ENCODE measurements at regions not wholly inside any gene's neighbourhood (a gene's known extent, or its start where the extent isn't known, plus 50 kb on each side); places are given as distances from the start of the nearest gene placed in this dataset.

DNA sequence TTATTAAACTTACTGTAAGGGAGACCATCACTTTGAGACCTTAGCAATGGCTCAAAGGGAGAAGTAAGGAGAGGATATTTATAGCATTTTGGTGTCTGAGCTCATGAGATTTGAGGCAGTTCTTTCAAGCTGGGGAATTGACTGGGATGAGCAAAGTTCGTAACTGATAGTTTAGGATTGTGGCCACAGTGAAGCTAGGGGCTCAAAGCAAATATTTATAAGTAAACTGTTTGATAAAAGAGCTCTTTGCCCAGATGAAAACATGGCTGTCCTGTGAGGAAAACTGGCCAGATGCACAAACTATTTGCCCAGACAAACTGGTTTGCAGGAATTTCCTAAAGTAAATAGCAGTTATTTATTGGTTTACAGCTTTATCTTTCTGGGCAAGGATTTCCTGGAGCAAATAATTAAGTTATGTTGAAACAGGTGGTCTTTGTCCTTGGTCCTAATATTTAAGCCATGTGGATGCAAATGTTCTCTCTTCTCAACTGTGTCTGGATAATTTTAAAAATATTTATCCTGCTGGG, 59.7 kb upstream of the TMTC4 start (continued):
- TF ChIP-seq, protein P1, sequence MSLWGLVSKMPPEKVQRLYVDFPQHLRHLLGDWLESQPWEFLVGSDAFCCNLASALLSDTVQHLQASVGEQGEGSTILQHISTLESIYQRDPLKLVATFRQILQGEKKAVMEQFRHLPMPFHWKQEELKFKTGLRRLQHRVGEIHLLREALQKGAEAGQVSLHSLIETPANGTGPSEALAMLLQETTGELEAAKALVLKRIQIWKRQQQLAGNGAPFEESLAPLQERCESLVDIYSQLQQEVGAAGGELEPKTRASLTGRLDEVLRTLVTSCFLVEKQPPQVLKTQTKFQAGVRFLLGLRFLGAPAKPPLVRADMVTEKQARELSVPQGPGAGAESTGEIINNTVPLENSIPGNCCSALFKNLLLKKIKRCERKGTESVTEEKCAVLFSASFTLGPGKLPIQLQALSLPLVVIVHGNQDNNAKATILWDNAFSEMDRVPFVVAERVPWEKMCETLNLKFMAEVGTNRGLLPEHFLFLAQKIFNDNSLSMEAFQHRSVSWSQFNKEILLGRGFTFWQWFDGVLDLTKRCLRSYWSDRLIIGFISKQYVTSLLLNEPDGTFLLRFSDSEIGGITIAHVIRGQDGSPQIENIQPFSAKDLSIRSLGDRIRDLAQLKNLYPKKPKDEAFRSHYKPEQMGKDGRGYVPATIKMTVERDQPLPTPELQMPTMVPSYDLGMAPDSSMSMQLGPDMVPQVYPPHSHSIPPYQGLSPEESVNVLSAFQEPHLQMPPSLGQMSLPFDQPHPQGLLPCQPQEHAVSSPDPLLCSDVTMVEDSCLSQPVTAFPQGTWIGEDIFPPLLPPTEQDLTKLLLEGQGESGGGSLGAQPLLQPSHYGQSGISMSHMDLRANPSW (CRISPR knock-in tag; IDR thresholded peaks at IDR 0.05; ENCODE audit: borderline replicate concordance): peak; percentile 97
- TF ChIP-seq ZNF782 (CRISPR knock-in tag; IDR thresholded peaks at IDR 0.05; ENCODE audit: borderline replicate concordance) (no peak), GATAD2A (CRISPR knock-in tag; IDR thresholded peaks at IDR 0.05) (peak; percentile 95), ZKSCAN5 (CRISPR knock-in tag; IDR thresholded peaks at IDR 0.05) (no peak), FOXM1 (CRISPR knock-in tag; IDR thresholded peaks at IDR 0.05) (no peak), KDM5B (CRISPR knock-in tag; IDR thresholded peaks at IDR 0.05; ENCODE audit: borderline replicate concordance) (no peak), ZNF292 (CRISPR knock-in tag; IDR thresholded peaks at IDR 0.05; ENCODE audit: borderline replicate concordance, low read depth) (peak; percentile 64), CC2D1A (CRISPR knock-in tag; IDR thresholded peaks at IDR 0.05) (no peak), THYN1 (CRISPR knock-in tag; IDR thresholded peaks at IDR 0.05; ENCODE audit: borderline replicate concordance, low read depth) (no peak)
- TF ChIP-seq, protein P2, sequence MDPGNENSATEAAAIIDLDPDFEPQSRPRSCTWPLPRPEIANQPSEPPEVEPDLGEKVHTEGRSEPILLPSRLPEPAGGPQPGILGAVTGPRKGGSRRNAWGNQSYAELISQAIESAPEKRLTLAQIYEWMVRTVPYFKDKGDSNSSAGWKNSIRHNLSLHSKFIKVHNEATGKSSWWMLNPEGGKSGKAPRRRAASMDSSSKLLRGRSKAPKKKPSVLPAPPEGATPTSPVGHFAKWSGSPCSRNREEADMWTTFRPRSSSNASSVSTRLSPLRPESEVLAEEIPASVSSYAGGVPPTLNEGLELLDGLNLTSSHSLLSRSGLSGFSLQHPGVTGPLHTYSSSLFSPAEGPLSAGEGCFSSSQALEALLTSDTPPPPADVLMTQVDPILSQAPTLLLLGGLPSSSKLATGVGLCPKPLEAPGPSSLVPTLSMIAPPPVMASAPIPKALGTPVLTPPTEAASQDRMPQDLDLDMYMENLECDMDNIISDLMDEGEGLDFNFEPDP (CRISPR knock-in tag; conservative IDR thresholded peaks at IDR 0.05): no peak
- TF ChIP-seq, protein P3, sequence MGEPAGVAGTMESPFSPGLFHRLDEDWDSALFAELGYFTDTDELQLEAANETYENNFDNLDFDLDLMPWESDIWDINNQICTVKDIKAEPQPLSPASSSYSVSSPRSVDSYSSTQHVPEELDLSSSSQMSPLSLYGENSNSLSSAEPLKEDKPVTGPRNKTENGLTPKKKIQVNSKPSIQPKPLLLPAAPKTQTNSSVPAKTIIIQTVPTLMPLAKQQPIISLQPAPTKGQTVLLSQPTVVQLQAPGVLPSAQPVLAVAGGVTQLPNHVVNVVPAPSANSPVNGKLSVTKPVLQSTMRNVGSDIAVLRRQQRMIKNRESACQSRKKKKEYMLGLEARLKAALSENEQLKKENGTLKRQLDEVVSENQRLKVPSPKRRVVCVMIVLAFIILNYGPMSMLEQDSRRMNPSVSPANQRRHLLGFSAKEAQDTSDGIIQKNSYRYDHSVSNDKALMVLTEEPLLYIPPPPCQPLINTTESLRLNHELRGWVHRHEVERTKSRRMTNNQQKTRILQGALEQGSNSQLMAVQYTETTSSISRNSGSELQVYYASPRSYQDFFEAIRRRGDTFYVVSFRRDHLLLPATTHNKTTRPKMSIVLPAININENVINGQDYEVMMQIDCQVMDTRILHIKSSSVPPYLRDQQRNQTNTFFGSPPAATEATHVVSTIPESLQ (CRISPR knock-in tag; conservative IDR thresholded peaks at IDR 0.05): no peak
- TF ChIP-seq, protein P4, sequence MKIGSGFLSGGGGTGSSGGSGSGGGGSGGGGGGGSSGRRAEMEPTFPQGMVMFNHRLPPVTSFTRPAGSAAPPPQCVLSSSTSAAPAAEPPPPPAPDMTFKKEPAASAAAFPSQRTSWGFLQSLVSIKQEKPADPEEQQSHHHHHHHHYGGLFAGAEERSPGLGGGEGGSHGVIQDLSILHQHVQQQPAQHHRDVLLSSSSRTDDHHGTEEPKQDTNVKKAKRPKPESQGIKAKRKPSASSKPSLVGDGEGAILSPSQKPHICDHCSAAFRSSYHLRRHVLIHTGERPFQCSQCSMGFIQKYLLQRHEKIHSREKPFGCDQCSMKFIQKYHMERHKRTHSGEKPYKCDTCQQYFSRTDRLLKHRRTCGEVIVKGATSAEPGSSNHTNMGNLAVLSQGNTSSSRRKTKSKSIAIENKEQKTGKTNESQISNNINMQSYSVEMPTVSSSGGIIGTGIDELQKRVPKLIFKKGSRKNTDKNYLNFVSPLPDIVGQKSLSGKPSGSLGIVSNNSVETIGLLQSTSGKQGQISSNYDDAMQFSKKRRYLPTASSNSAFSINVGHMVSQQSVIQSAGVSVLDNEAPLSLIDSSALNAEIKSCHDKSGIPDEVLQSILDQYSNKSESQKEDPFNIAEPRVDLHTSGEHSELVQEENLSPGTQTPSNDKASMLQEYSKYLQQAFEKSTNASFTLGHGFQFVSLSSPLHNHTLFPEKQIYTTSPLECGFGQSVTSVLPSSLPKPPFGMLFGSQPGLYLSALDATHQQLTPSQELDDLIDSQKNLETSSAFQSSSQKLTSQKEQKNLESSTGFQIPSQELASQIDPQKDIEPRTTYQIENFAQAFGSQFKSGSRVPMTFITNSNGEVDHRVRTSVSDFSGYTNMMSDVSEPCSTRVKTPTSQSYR (CRISPR knock-in tag; IDR thresholded peaks at IDR 0.05; ENCODE audit: borderline replicate concordance): no peak; the same call in 1 of the 2 replicates
- TF ChIP-seq, protein P5, sequence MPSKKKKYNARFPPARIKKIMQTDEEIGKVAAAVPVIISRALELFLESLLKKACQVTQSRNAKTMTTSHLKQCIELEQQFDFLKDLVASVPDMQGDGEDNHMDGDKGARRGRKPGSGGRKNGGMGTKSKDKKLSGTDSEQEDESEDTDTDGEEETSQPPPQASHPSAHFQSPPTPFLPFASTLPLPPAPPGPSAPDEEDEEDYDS (CRISPR knock-in tag; IDR thresholded peaks at IDR 0.05): peak; percentile 45; the same call in 1 of the 2 replicates
- TF ChIP-seq, protein P6, sequence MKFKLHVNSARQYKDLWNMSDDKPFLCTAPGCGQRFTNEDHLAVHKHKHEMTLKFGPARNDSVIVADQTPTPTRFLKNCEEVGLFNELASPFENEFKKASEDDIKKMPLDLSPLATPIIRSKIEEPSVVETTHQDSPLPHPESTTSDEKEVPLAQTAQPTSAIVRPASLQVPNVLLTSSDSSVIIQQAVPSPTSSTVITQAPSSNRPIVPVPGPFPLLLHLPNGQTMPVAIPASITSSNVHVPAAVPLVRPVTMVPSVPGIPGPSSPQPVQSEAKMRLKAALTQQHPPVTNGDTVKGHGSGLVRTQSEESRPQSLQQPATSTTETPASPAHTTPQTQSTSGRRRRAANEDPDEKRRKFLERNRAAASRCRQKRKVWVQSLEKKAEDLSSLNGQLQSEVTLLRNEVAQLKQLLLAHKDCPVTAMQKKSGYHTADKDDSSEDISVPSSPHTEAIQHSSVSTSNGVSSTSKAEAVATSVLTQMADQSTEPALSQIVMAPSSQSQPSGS (CRISPR knock-in tag; IDR thresholded peaks at IDR 0.05): peak; percentile 83
- TF ChIP-seq, protein P7, sequence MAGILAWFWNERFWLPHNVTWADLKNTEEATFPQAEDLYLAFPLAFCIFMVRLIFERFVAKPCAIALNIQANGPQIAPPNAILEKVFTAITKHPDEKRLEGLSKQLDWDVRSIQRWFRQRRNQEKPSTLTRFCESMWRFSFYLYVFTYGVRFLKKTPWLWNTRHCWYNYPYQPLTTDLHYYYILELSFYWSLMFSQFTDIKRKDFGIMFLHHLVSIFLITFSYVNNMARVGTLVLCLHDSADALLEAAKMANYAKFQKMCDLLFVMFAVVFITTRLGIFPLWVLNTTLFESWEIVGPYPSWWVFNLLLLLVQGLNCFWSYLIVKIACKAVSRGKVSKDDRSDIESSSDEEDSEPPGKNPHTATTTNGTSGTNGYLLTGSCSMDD (CRISPR knock-in tag; IDR thresholded peaks at IDR 0.05): no peak
- TF ChIP-seq, protein P8, sequence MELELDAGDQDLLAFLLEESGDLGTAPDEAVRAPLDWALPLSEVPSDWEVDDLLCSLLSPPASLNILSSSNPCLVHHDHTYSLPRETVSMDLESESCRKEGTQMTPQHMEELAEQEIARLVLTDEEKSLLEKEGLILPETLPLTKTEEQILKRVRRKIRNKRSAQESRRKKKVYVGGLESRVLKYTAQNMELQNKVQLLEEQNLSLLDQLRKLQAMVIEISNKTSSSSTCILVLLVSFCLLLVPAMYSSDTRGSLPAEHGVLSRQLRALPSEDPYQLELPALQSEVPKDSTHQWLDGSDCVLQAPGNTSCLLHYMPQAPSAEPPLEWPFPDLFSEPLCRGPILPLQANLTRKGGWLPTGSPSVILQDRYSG (CRISPR knock-in tag; IDR thresholded peaks at IDR 0.05): no peak
